K562 (cell line): ENCODE measurements at regions not wholly inside any gene's neighbourhood (a gene's known extent, or its start where the extent isn't known, plus 50 kb on each side); places are given as distances from the start of the nearest gene placed in this dataset.

ENCODE experiments used
- BCOR ChIP-seq: fragments of 450-650 bp; IDR thresholded peaks from 2 replicates; pipeline ENCODE4 v1.6.1; 2016
- FOXK1 ChIP-seq: sonication (generic); formaldehyde crosslinking; IDR thresholded peaks from 2 replicates; pipeline ENCODE4 v1.8.0; 2022; ENCODE audit warnings: missing genetic modification reagents, mild to moderate bottlenecking, borderline replicate concordance
- HLTF ChIP-seq: fragments of 450-650 bp; IDR thresholded peaks from 2 replicates; pipeline ENCODE4 v1.6.1; 2016
- L3MBTL2 ChIP-seq: fragments of 450-650 bp; IDR thresholded peaks from 2 replicates; pipeline ENCODE4 v1.6.1; 2016; ENCODE audit warnings: mild to moderate bottlenecking, moderate library complexity
- NFIC ChIP-seq: fragments of 450-650 bp; IDR thresholded peaks from 2 replicates; pipeline ENCODE4 v1.6.1; 2017; ENCODE audit warnings: mild to moderate bottlenecking, inconsistent platforms
- RNF2 ChIP-seq: sonication (generic); IDR thresholded peaks from 2 replicates; pipeline ENCODE4 v1.6.1; 2016
- SP2 ChIP-seq: IDR thresholded peaks from 2 replicates; pipeline ENCODE4 v1.6.1; 2011; ENCODE audit warnings: mild to moderate bottlenecking, low read depth, low read length, moderate library complexity; ENCODE audit not compliant: poor library complexity, severe bottlenecking; ENCODE audit errors: extremely low read depth
- TARDBP ChIP-seq: fragments of 450-650 bp; IDR thresholded peaks from 2 replicates; pipeline ENCODE4 v1.6.1; 2016
- ZNF444 ChIP-seq: fragments of 250-450 bp; sonication (Bioruptor Pico); IDR thresholded peaks from 2 replicates; pipeline ENCODE4 v1.4.0; 2020; ENCODE audit warnings: mild to moderate bottlenecking, moderate library complexity
- TF ChIP-seq, protein P1 (sequence below), 2 experiments: fragments of 450-650 bp in 1 of 2; sonication (generic) in 1 of 2; formaldehyde crosslinking in 1 of 2; IDR thresholded peaks; 2 replicates each; pipeline versions ENCODE4 v1.7.1 to v1.9.0; 2016 to 2022; ENCODE audit warnings: inconsistent platforms in 1 of 2, mild to moderate bottlenecking in 1 of 2, missing genetic modification reagents in 1 of 2
- TF ChIP-seq, protein P2 (sequence below): sonication (generic); formaldehyde crosslinking; IDR thresholded peaks from 2 replicates; pipeline ENCODE4 v1.8.1; 2022; ENCODE audit warnings: missing genetic modification reagents
- TF ChIP-seq, protein P3 (sequence below): fragments of 450-650 bp; IDR thresholded peaks from 2 replicates; pipeline ENCODE4 v1.6.1; 2017; ENCODE audit warnings: mild to moderate bottlenecking, moderate library complexity
- TF ChIP-seq, protein P4 (sequence below): IDR thresholded peaks from 2 replicates; pipeline ENCODE4 v1.6.1; 2011; ENCODE audit not compliant: insufficient read length; ENCODE audit errors: extremely low read depth
- TF ChIP-seq, protein P5 (sequence below): fragments of 450-650 bp; IDR thresholded peaks from 2 replicates; pipeline ENCODE4 v1.6.1; 2018; ENCODE audit warnings: mild to moderate bottlenecking, low read depth; ENCODE audit not compliant: partially characterized antibody

DNA sequence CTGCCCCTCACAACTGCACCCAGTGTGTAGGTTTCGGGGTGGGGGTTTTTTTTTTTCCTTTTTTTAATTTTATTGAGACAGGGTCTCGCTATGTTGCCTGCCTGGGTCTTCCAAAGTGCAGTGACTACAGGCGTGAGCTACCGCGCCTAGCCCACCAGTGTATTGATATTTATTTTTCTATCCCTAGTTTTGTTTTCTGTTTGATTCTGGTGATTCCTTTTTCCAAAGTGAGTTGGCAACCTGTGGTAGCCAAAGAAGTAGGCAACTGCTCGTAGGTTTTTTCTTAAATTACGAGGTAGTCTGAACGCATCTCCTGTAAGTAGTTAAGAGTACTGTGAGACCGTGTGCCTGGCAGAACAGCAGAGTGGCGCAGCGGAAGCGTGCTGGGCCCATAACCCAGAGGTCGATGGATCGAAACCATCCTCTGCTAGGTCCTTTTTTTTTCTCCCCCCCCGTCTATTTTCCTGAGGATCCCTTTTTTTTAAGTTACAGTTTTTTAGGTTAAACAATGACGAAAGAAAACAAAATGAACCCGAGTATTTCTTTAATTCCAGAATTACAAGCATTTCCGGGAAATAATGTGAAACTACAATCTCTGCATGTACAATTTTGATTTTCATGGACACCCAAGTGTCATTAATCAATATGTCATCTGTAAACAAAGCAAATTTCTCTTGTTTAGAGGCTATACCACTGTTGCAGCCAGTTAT lies 78.7 kb upstream of the BTN3A2 start (continued):
- TF ChIP-seq, protein P1, sequence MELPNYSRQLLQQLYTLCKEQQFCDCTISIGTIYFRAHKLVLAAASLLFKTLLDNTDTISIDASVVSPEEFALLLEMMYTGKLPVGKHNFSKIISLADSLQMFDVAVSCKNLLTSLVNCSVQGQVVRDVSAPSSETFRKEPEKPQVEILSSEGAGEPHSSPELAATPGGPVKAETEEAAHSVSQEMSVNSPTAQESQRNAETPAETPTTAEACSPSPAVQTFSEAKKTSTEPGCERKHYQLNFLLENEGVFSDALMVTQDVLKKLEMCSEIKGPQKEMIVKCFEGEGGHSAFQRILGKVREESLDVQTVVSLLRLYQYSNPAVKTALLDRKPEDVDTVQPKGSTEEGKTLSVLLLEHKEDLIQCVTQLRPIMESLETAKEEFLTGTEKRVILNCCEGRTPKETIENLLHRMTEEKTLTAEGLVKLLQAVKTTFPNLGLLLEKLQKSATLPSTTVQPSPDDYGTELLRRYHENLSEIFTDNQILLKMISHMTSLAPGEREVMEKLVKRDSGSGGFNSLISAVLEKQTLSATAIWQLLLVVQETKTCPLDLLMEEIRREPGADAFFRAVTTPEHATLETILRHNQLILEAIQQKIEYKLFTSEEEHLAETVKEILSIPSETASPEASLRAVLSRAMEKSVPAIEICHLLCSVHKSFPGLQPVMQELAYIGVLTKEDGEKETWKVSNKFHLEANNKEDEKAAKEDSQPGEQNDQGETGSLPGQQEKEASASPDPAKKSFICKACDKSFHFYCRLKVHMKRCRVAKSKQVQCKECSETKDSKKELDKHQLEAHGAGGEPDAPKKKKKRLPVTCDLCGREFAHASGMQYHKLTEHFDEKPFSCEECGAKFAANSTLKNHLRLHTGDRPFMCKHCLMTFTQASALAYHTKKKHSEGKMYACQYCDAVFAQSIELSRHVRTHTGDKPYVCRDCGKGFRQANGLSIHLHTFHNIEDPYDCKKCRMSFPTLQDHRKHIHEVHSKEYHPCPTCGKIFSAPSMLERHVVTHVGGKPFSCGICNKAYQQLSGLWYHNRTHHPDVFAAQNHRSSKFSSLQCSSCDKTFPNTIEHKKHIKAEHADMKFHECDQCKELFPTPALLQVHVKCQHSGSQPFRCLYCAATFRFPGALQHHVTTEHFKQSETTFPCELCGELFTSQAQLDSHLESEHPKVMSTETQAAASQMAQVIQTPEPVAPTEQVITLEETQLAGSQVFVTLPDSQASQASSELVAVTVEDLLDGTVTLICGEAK (IDR thresholded peaks at IDR 0.05): peak; percentile 88
- TF ChIP-seq, protein P1 (CRISPR knock-in tag; IDR thresholded peaks at IDR 0.05): no peak
- TF ChIP-seq L3MBTL2 (peak; percentile 32; the same call in 1 of the 2 replicates), BCOR (peak; percentile 36; the same call in 1 of the 2 replicates), NFIC (peak; percentile 75), SP2 (no peak), RNF2 (no peak), HLTF (0 out of 2 replicates have a peak, but pooled peaks have one; percentile 56), TARDBP (no peak), ZNF444 (CRISPR knock-in tag) (no peak), FOXK1 (CRISPR knock-in tag) (no peak)
- TF ChIP-seq, protein P2, sequence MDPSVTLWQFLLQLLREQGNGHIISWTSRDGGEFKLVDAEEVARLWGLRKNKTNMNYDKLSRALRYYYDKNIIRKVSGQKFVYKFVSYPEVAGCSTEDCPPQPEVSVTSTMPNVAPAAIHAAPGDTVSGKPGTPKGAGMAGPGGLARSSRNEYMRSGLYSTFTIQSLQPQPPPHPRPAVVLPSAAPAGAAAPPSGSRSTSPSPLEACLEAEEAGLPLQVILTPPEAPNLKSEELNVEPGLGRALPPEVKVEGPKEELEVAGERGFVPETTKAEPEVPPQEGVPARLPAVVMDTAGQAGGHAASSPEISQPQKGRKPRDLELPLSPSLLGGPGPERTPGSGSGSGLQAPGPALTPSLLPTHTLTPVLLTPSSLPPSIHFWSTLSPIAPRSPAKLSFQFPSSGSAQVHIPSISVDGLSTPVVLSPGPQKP (CRISPR knock-in tag): no peak
- TF ChIP-seq, protein P3, sequence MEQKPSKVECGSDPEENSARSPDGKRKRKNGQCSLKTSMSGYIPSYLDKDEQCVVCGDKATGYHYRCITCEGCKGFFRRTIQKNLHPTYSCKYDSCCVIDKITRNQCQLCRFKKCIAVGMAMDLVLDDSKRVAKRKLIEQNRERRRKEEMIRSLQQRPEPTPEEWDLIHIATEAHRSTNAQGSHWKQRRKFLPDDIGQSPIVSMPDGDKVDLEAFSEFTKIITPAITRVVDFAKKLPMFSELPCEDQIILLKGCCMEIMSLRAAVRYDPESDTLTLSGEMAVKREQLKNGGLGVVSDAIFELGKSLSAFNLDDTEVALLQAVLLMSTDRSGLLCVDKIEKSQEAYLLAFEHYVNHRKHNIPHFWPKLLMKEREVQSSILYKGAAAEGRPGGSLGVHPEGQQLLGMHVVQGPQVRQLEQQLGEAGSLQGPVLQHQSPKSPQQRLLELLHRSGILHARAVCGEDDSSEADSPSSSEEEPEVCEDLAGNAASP: no peak
- TF ChIP-seq, protein P4, sequence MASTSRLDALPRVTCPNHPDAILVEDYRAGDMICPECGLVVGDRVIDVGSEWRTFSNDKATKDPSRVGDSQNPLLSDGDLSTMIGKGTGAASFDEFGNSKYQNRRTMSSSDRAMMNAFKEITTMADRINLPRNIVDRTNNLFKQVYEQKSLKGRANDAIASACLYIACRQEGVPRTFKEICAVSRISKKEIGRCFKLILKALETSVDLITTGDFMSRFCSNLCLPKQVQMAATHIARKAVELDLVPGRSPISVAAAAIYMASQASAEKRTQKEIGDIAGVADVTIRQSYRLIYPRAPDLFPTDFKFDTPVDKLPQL: no peak
- TF ChIP-seq, protein P5, sequence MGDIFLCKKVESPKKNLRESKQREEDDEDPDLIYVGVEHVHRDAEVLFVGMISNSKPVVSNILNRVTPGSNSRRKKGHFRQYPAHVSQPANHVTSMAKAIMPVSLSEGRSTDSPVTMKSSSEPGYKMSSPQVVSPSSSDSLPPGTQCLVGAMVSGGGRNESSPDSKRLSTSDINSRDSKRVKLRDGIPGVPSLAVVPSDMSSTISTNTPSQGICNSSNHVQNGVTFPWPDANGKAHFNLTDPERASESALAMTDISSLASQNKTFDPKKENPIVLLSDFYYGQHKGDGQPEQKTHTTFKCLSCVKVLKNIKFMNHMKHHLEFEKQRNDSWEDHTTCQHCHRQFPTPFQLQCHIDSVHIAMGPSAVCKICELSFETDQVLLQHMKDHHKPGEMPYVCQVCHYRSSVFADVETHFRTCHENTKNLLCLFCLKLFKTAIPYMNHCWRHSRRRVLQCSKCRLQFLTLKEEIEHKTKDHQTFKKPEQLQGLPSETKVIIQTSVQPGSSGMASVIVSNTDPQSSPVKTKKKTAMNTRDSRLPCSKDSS: no peak
